ENCODE measurements at regions not wholly inside any gene's neighbourhood (a gene's known extent, or its start where the extent isn't known, plus 50 kb on each side); places are given as distances from the start of the nearest gene placed in this dataset.

GRCh38 chr12:105724641-105725040, 394.1 kb downstream of the C12orf75 start:
- TF ChIP-seq ZBTB43 (CRISPR knock-in tag; conservative IDR thresholded peaks at IDR 0.05) (no peak), PHF21A (CRISPR knock-in tag; IDR thresholded peaks at IDR 0.05) (no peak), ZBTB10 (CRISPR knock-in tag; IDR thresholded peaks at IDR 0.05; ENCODE audit: borderline replicate concordance) (no peak), ZNF451 (CRISPR knock-in tag; IDR thresholded peaks at IDR 0.05) (no peak), ZBTB1 (CRISPR knock-in tag; IDR thresholded peaks at IDR 0.05; ENCODE audit: borderline replicate concordance) (no peak)
- no peak overlapping the region for H3K4me2 ChIP-seq (ENCODE audit: low read depth, low read length)
- H3K27ac ChIP-seq (ENCODE audit: extremely low read length, insufficient read depth, low read length) = no peak overlapping the region
- no TSS peak for BruUV-seq (replicated peaks)
- no peak for ATAC-seq
- in situ Hi-C loops (cut with HindIII; ENCODE audit: extremely low pct_ligation_motif_present, low pct_unique_long_range_greater_than_20kb) (no loop called here), intact Hi-C loops (cut with micrococcal nuclease; ENCODE audit: unreplicated experiment) (no loop called here)
- ChIA-PET CTCF (ENCODE audit: low intra/inter-chr PET ratio, low total read pairs) (no interaction called here), POLR2A (no interaction called here)
- H3K4me1 ChIP-seq (ENCODE audit: insufficient read depth, low read length) = no peaks in the 10 kb centered on the region
- no peak for DNase-seq (ENCODE audit: low spot score)
- no peak overlapping the region for H3K9ac ChIP-seq (ENCODE audit: insufficient read depth, low read depth, low read length)
- 25% methylated on average over 4 of the region's 4 CpGs for WGBS (ENCODE audit: low lambda C conversion rate)
- no peaks in the 10 kb centered on the region for H3K27me3 ChIP-seq (ENCODE audit: control insufficient read depth in 1 of 2, insufficient read depth in 2 of 2, low read length in 2 of 2)
- no peaks in the 10 kb centered on the region for H3K79me2 ChIP-seq (ENCODE audit: insufficient read depth, low read length)
- no peaks in the 10 kb centered on the region for H3K36me3 ChIP-seq (replicated peaks in 1 of 2; ENCODE audit: control insufficient read depth in 1 of 2, insufficient read depth in 2 of 2, low read length in 2 of 2)
- no peaks in the 10 kb centered on the region for H4K20me1 ChIP-seq (ENCODE audit: insufficient read depth, low read length)
- no peaks in the 10 kb centered on the region for H3K9me3 ChIP-seq (ENCODE audit: low read length)
- no peak for FAIRE-seq
- no peak overlapping the region for H3K4me3 ChIP-seq (replicated peaks in 1 of 3; ENCODE audit: insufficient read depth in 1 of 3, low read depth in 2 of 3, low read length in 3 of 3)
- no peak overlapping the region for H2AFZ ChIP-seq (ENCODE audit: low read length)

GRCh38 chr12:105725054-105725453, 394.6 kb downstream of the C12orf75 start:
- no peaks in the 10 kb centered on the region for H3K4me1 ChIP-seq (ENCODE audit: insufficient read depth, low read length)
- no peaks in the 10 kb centered on the region for H4K20me1 ChIP-seq (ENCODE audit: insufficient read depth, low read length)
- DNase-seq (ENCODE audit: low spot score) (no peak), FAIRE-seq (no peak), ATAC-seq (no peak)
- H3K9me3 ChIP-seq (ENCODE audit: low read length) = no peaks in the 10 kb centered on the region
- in situ Hi-C loops (cut with HindIII; ENCODE audit: extremely low pct_ligation_motif_present, low pct_unique_long_range_greater_than_20kb) (no loop called here), intact Hi-C loops (cut with micrococcal nuclease; ENCODE audit: unreplicated experiment) (no loop called here)
- H3K4me3 ChIP-seq (replicated peaks in 1 of 3; ENCODE audit: insufficient read depth in 1 of 3, low read depth in 2 of 3, low read length in 3 of 3) = no peak overlapping the region
- no peak overlapping the region for H3K9ac ChIP-seq (ENCODE audit: insufficient read depth, low read depth, low read length)
- no peak overlapping the region for H2AFZ ChIP-seq (ENCODE audit: low read length)
- H3K27me3 ChIP-seq (ENCODE audit: control insufficient read depth in 1 of 2, insufficient read depth in 2 of 2, low read length in 2 of 2) = no peaks in the 10 kb centered on the region
- ChIA-PET CTCF (ENCODE audit: low intra/inter-chr PET ratio, low total read pairs) (no interaction called here), POLR2A (no interaction called here)
- no peak overlapping the region for H3K27ac ChIP-seq (ENCODE audit: extremely low read length, insufficient read depth, low read length)
- no peaks in the 10 kb centered on the region for H3K79me2 ChIP-seq (ENCODE audit: insufficient read depth, low read length)
- H3K4me2 ChIP-seq (ENCODE audit: low read depth, low read length) = no peak overlapping the region
- H3K36me3 ChIP-seq (replicated peaks in 1 of 2; ENCODE audit: control insufficient read depth in 1 of 2, insufficient read depth in 2 of 2, low read length in 2 of 2) = no peaks in the 10 kb centered on the region
- BruUV-seq (replicated peaks) = no TSS peak
- no peak for TF ChIP-seq HMGA1 (CRISPR knock-in tag; conservative IDR thresholded peaks at IDR 0.05)
- no peak for TF ChIP-seq HOXA7 (CRISPR knock-in tag; IDR thresholded peaks at IDR 0.05)
- TF ChIP-seq ZNF3 (CRISPR knock-in tag; IDR thresholded peaks at IDR 0.05) = no peak
- no peak for TF ChIP-seq MTF1 (CRISPR knock-in tag; IDR thresholded peaks at IDR 0.05)
- no peak for TF ChIP-seq ZNF260 (CRISPR knock-in tag; IDR thresholded peaks at IDR 0.05; ENCODE audit: borderline replicate concordance, low read depth)
- TF ChIP-seq NKX3-1 (CRISPR knock-in tag; IDR thresholded peaks at IDR 0.05) = no peak
- no peak for TF ChIP-seq ZBTB37 (CRISPR knock-in tag; IDR thresholded peaks at IDR 0.05)
- TF ChIP-seq HNRNPH1 (optimal IDR thresholded peaks at IDR 0.05; ENCODE audit: low read depth, low read length) = no peak
- no peak for TF ChIP-seq MXD4 (CRISPR knock-in tag; IDR thresholded peaks at IDR 0.05)
- TF ChIP-seq NR0B2 (CRISPR knock-in tag; IDR thresholded peaks at IDR 0.05) = no peak
